ENCODE measurements at regions not wholly inside any gene's neighbourhood (a gene's known extent, or its start where the extent isn't known, plus 50 kb on each side); places are given as distances from the start of the nearest gene placed in this dataset.

GRCh38 chr2:18503376-18504228, 56.9 kb downstream of the RDH14 start:
- TF ChIP-seq CTCF (tag by site-specific recombination; IDR thresholded peaks at IDR 0.05) (no peak), ZFP3 (tag by site-specific recombination; IDR thresholded peaks at IDR 0.05; ENCODE audit: low read depth) (no peak)

Measured in HEK293 (cell line).